Prostate gland (tissue), 2 donors: ENCODE measurements at regions not wholly inside any gene's neighbourhood (a gene's known extent, or its start where the extent isn't known, plus 50 kb on each side); places are given as distances from the start of the nearest gene placed in this dataset.

Experiments used
- POLR2A ChIP-seq: fragments of 450-650 bp; IDR thresholded peaks from one replicate; pipeline ENCODE4 v1.6.1; 2016; ENCODE audit warnings: antibody characterized with exemption, mild to moderate bottlenecking
- POLR2AphosphoS5 ChIP-seq: sonication (generic); formaldehyde crosslinking; IDR thresholded peaks from one replicate; pipeline ENCODE4 v1.6.1; 2017; ENCODE audit warnings: antibody characterized with exemption
- TF ChIP-seq, protein P1 (sequence below), 4 experiments: fragments of 200-600 bp in 2 of 4; fragments of 450-650 bp in 2 of 4; sonication (generic) in 2 of 4; IDR thresholded peaks; 1 replicate in 3 of 4; 2 replicates in 1 of 4; pipeline ENCODE4 v1.5.1; 2016 to 2019; ENCODE audit warnings: antibody characterized with exemption in 4 of 4, mild to moderate bottlenecking in 2 of 4, moderate library complexity in 2 of 4

DNA sequence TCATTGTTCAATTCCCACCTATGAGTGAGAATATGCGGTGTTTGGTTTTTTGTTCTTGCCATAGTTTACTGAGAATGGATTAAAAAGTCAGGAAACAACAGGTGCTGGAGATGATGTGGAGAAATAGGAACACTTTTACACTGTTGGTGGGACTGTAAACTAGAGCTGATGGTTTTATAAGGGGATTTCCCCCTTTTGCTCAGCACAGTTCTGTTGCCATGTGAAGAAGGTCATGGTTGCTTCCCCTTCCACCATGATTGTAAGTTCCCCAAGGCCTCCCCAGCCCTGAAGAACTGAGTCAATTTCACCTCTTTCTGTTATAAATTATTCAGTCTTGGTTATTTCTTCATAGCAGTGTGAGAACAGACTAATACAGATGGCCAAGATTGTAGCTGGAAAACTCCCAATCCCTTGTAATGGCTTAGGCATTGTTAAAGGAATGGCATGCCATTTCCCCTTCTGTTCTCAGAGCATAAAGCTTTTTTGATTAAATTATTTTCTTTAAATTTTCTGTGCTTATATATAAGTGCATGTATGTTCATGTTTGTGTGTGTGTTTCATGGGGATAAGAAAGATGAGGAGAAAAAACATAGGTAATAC lies 144.8 kb downstream of the BACH1 start:
- TF ChIP-seq, protein P1, sequence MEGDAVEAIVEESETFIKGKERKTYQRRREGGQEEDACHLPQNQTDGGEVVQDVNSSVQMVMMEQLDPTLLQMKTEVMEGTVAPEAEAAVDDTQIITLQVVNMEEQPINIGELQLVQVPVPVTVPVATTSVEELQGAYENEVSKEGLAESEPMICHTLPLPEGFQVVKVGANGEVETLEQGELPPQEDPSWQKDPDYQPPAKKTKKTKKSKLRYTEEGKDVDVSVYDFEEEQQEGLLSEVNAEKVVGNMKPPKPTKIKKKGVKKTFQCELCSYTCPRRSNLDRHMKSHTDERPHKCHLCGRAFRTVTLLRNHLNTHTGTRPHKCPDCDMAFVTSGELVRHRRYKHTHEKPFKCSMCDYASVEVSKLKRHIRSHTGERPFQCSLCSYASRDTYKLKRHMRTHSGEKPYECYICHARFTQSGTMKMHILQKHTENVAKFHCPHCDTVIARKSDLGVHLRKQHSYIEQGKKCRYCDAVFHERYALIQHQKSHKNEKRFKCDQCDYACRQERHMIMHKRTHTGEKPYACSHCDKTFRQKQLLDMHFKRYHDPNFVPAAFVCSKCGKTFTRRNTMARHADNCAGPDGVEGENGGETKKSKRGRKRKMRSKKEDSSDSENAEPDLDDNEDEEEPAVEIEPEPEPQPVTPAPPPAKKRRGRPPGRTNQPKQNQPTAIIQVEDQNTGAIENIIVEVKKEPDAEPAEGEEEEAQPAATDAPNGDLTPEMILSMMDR (IDR thresholded peaks at IDR 0.05), result no peak
- TF ChIP-seq POLR2AphosphoS5 (no peak), POLR2A (no peak)
